Neural cell (in vitro differentiated cells): ENCODE measurements at regions not wholly inside any gene's neighbourhood (a gene's known extent, or its start where the extent isn't known, plus 50 kb on each side); places are given as distances from the start of the nearest gene placed in this dataset.

Experiments used
- H2AFZ ChIP-seq: fragments of 200-600, 300-800 bp; sonication (generic), shearing (Covaris generic); 2 replicates; pipeline ENCODE4 v1.6.0; 2014; ENCODE audit warnings: low read depth, mild to moderate bottlenecking, antibody characterized with exemption, low read length, moderate library complexity
- H3F3A ChIP-seq: fragments of 200-600 bp; shearing (Covaris generic); 2 replicates; pipeline ENCODE4 v1.6.1; 2016; ENCODE audit warnings: mild to moderate bottlenecking, moderate library complexity, mixed read lengths, antibody characterized with exemption, low read length; ENCODE audit not compliant: insufficient read depth, poor library complexity, severe bottlenecking
- H3K27ac ChIP-seq: fragments of 200-600, 300-800 bp; sonication (generic), shearing (Covaris generic); 2 replicates; pipeline ENCODE4 v1.5.1; 2014; ENCODE audit warnings: mild to moderate bottlenecking, low read length, moderate library complexity
- H3K27me3 ChIP-seq: fragments of 300-800, 200-600 bp; sonication (generic), shearing (Covaris generic); 2 replicates; pipeline ENCODE4 v1.6.0; 2014; ENCODE audit warnings: mild to moderate bottlenecking, low read depth, low read length, moderate library complexity; ENCODE audit not compliant: insufficient read depth
- H3K36me3 ChIP-seq: fragments of 300-800, 200-600 bp; sonication (generic), shearing (Covaris generic); 2 replicates; pipeline ENCODE4 v1.5.1; 2014; ENCODE audit warnings: mild to moderate bottlenecking, antibody characterized with exemption, low read length, moderate library complexity; ENCODE audit not compliant: insufficient read depth
- H3K4me2 ChIP-seq: fragments of 300-800, 200-600 bp; sonication (generic), shearing (Covaris generic); 2 replicates; pipeline ENCODE4 v1.6.0; 2014; ENCODE audit warnings: mild to moderate bottlenecking, low read length
- H3K4me3 ChIP-seq: fragments of 300-800, 200-600 bp; sonication (generic), shearing (Covaris generic); 2 replicates; pipeline ENCODE4 v1.5.1; 2014; ENCODE audit warnings: mild to moderate bottlenecking, low read length, moderate library complexity
- H3K79me2 ChIP-seq: fragments of 200-600 bp; shearing (Covaris generic); replicated peaks from 2 replicates; pipeline ENCODE4 v1.6.0; 2014; ENCODE audit warnings: mild to moderate bottlenecking, low read length, moderate library complexity; ENCODE audit not compliant: insufficient read depth
- H3K9ac ChIP-seq: fragments of 300-800, 200-600 bp; sonication (generic), shearing (Covaris generic); 2 replicates; pipeline ENCODE4 v1.6.1; 2016; ENCODE audit warnings: mild to moderate bottlenecking, low read length, mixed read lengths
- H3K9me2 ChIP-seq: fragments of 200-600 bp; shearing (Covaris generic); 2 replicates; pipeline ENCODE4 v1.6.1; 2016; ENCODE audit warnings: mild to moderate bottlenecking, low read length, mixed read lengths; ENCODE audit not compliant: insufficient read depth
- H3K9me3 ChIP-seq: fragments of 200-600, 300-800 bp; sonication (generic), shearing (Covaris generic); 2 replicates; pipeline ENCODE4 v1.6.1; 2016; ENCODE audit warnings: mild to moderate bottlenecking, mixed run types, low read length, moderate library complexity, mixed read lengths
- H4K20me1 ChIP-seq: fragments of 200-600 bp; shearing (Covaris generic); 2 replicates; pipeline ENCODE4 v1.6.1; 2016; ENCODE audit warnings: mild to moderate bottlenecking, mixed run types; ENCODE audit not compliant: insufficient read depth
- EP300 ChIP-seq: fragments of 450-650 bp; conservative IDR thresholded peaks from 2 replicates; pipeline ENCODE4 v1.6.1; 2014; ENCODE audit warnings: antibody characterized with exemption, mild to moderate bottlenecking, moderate library complexity; ENCODE audit not compliant: poor library complexity, severe bottlenecking
- EZH2 ChIP-seq: fragments of 200-600, 300-800 bp; shearing (Covaris generic), sonication (generic); IDR thresholded peaks from 2 replicates; pipeline ENCODE4 v1.6.1; 2014; ENCODE audit warnings: antibody characterized with exemption, low read length, borderline replicate concordance, mild to moderate bottlenecking; ENCODE audit not compliant: insufficient read depth, poor library complexity, severe bottlenecking
- MXI1 ChIP-seq: fragments of 450-650 bp; conservative IDR thresholded peaks from 2 replicates; pipeline ENCODE4 v1.6.1; 2014; ENCODE audit warnings: antibody characterized with exemption, mild to moderate bottlenecking; ENCODE audit not compliant: poor library complexity, severe bottlenecking
- POLR2AphosphoS5 ChIP-seq: IDR thresholded peaks from 2 replicates; pipeline ENCODE4 v1.6.1; 2012
- RAD21 ChIP-seq: fragments of 450-650 bp; conservative IDR thresholded peaks from 2 replicates; pipeline ENCODE4 v1.6.1; 2014; ENCODE audit warnings: antibody characterized with exemption, mild to moderate bottlenecking, moderate library complexity
- REST ChIP-seq: IDR thresholded peaks from 2 replicates; pipeline ENCODE4 v1.6.1; 2012; ENCODE audit warnings: borderline replicate concordance
- SMC3 ChIP-seq: fragments of 450-650 bp; conservative IDR thresholded peaks from 2 replicates; pipeline ENCODE4 v1.6.1; 2014; ENCODE audit warnings: antibody characterized with exemption, mild to moderate bottlenecking, moderate library complexity; ENCODE audit not compliant: poor library complexity
- TAF1 ChIP-seq: IDR thresholded peaks from 2 replicates; pipeline ENCODE4 v1.6.1; 2012; ENCODE audit warnings: low read depth
- TF ChIP-seq, protein P1 (sequence below): fragments of 450-650 bp; IDR thresholded peaks from 2 replicates; pipeline ENCODE4 v1.5.1; 2014; ENCODE audit warnings: antibody characterized with exemption, mild to moderate bottlenecking, moderate library complexity; ENCODE audit not compliant: poor library complexity, severe bottlenecking

DNA sequence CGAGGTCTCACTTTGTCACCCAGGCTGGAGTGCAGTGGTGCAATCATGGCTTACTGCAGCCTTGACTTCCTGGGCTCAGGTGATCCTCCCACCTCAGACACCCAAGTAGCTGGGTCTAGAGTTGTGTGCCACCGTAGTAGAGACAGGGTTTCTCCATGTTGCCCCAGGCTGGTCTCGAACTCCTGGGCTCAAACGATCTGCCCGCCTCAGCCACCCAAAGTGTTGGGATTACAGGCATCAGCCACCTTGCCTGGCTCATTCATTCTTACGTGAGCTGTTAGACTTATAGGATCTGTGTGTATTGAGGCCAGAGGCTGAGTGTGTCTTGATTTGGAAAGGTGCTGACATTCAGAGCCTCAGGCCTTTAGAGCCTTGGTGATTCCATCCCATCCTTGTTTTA is 128.1 kb downstream of the SLC25A47 start:
- Histone ChIP-seq H4K20me1 (no peaks in the 10 kb centered on the region), H3K9me2 (no peaks in the 10 kb centered on the region), H2AFZ (no peak overlapping the region), H3K4me2 (no peak overlapping the region), H3K9ac (no peak overlapping the region), H3K9me3 (no peaks in the 10 kb centered on the region), H3K27ac (no peak overlapping the region), H3K79me2 (no peaks in the 10 kb centered on the region), H3F3A (no peaks in the 10 kb centered on the region), H3K27me3 (no peaks in the 10 kb centered on the region), H3K4me3 (no peak overlapping the region), H3K36me3 (no peaks in the 10 kb centered on the region)
- TF ChIP-seq EP300 (no peak), REST (no peak), RAD21 (no peak), TAF1 (no peak), SMC3 (no peak), EZH2 (no peak), MXI1 (no peak), POLR2AphosphoS5 (no peak)
- TF ChIP-seq, protein P1, sequence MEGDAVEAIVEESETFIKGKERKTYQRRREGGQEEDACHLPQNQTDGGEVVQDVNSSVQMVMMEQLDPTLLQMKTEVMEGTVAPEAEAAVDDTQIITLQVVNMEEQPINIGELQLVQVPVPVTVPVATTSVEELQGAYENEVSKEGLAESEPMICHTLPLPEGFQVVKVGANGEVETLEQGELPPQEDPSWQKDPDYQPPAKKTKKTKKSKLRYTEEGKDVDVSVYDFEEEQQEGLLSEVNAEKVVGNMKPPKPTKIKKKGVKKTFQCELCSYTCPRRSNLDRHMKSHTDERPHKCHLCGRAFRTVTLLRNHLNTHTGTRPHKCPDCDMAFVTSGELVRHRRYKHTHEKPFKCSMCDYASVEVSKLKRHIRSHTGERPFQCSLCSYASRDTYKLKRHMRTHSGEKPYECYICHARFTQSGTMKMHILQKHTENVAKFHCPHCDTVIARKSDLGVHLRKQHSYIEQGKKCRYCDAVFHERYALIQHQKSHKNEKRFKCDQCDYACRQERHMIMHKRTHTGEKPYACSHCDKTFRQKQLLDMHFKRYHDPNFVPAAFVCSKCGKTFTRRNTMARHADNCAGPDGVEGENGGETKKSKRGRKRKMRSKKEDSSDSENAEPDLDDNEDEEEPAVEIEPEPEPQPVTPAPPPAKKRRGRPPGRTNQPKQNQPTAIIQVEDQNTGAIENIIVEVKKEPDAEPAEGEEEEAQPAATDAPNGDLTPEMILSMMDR: no peak

DNA sequence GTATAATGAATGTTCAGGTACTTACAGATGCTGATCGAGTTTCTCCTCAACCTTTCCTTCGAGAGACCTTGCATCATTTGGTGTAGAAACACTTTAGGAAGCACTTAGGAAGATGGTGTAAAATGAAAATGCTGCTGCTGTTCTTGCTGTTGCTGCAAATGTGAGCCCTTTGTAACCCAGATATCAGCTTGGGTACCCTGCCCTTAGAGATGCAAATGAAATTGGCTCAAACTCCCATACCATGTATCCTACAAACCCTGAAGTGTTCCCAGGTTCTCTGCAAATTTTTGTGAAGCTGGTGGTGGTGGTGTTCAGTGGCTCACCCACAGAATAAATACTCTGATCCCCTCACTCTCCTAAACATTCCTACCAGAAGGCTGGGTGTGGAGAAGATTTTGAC is 130.8 kb downstream of the SLC25A47 start:
- no peaks in the 10 kb centered on the region for H3K36me3 ChIP-seq
- no peak overlapping the region for H3K4me2 ChIP-seq
- H3F3A ChIP-seq: no peaks in the 10 kb centered on the region
- H4K20me1 ChIP-seq: no peaks in the 10 kb centered on the region
- no peaks in the 10 kb centered on the region for H3K79me2 ChIP-seq
- H3K9ac ChIP-seq: no peak overlapping the region
- TF ChIP-seq RAD21: no peak
- no peak for TF ChIP-seq TAF1
- TF ChIP-seq MXI1: no peak
- TF ChIP-seq POLR2AphosphoS5: no peak
- no peak for TF ChIP-seq REST
- TF ChIP-seq EZH2: no peak
- no peak for TF ChIP-seq EP300
- TF ChIP-seq, protein P1: no peak
- TF ChIP-seq SMC3: no peak
- H3K9me3 ChIP-seq: no peaks in the 10 kb centered on the region
- no peaks in the 10 kb centered on the region for H3K27me3 ChIP-seq
- no peaks in the 10 kb centered on the region for H3K9me2 ChIP-seq
- H3K4me3 ChIP-seq: no peak overlapping the region
- H3K27ac ChIP-seq: no peak overlapping the region
- no peak overlapping the region for H2AFZ ChIP-seq
